HCT116 (cell line): ENCODE measurements at regions not wholly inside any gene's neighbourhood (a gene's known extent, or its start where the extent isn't known, plus 50 kb on each side); places are given as distances from the start of the nearest gene placed in this dataset.
"Not testable (repeated sequence)": the region's sequence is repeated elsewhere in the genome, so short reads cannot be mapped to it uniquely, and the experiment has no call there.

Source experiments
- ATAC-seq: fragments of 200-7000 bp; cut with Tn5 transposase; 2 replicates; pipeline ENCODE4 v1.9.1; 2020; ENCODE audit warnings: mild to moderate bottlenecking, moderate library complexity
- BruUV-seq: library from RNA; stranded (reverse); fragments of 400-500 nt; replicated peaks from 2 replicates; lab custom pipeline; 2021; lab: Mats Ljungman, UMichigan
- CTCF ChIA-PET: fragments of 300-600 bp; sonication (Branson Sonifier 250); formaldehyde crosslinking; loops from one replicate; lab custom pipeline; 2021; ENCODE audit warnings: antibody characterized with exemption; lab: Charles Lee
- POLR2A ChIA-PET: fragments of 300-600, 350-600 bp; sonication (Branson Sonifier 250); formaldehyde crosslinking; loops from one replicate; lab custom pipeline; 2021; ENCODE audit warnings: antibody characterized with exemption; lab: Charles Lee
- RAD21 ChIA-PET, 2 experiments: fragments of 300-600 bp; sonication (Branson Sonifier 250); formaldehyde crosslinking; loops; one replicate each; lab custom pipeline; 2023; ENCODE audit warnings: low total read pairs in 2 of 2; ENCODE audit not compliant: uncharacterized antibody in 2 of 2, unreplicated experiment in 2 of 2, low non-redundant PET in 1 of 2; lab: Charles Lee
- DNase-seq: peaks from one replicate; pipeline ENCODE4 v3.0.0-alpha.2; 2010; ENCODE audit warnings: low read depth, low spot score
- H2AFZ ChIP-seq: fragments of 200-600 bp; shearing (Covaris generic), sonication (generic); 2 replicates; pipeline ENCODE4 v1.6.1; 2017; ENCODE audit warnings: low read depth, mixed run types, mixed read lengths, antibody characterized with exemption, low read length; ENCODE audit not compliant: poor library complexity, severe bottlenecking
- H3K27ac ChIP-seq: 2 replicates; pipeline ENCODE4 v1.5.1; 2012; ENCODE audit warnings: low read depth, low read length
- H3K27me3 ChIP-seq: fragments of 200-600 bp; sonication (generic); 2 replicates; pipeline ENCODE4 v1.6.1; 2016; ENCODE audit warnings: mixed run types, low read length, mixed read lengths; ENCODE audit not compliant: insufficient read depth
- H3K36me3 ChIP-seq, 2 experiments: fragments of 200-500 bp in 1 of 2; fragments of 200-600 bp in 1 of 2; sonication (Bioruptor generic) in 1 of 2; sonication (generic) in 1 of 2; 2 replicates each; pipeline versions ENCODE4 v1.5.1 to v1.6.1; 2014 to 2016; ENCODE audit warnings: low read length in 2 of 2, inconsistent platforms in 1 of 2, mixed read lengths in 1 of 2, mixed run types in 1 of 2; ENCODE audit not compliant: insufficient read depth in 2 of 2, control insufficient read depth in 1 of 2
- H3K4me1 ChIP-seq, 2 experiments: fragments of 200-600 bp in 1 of 2; sonication (generic) in 1 of 2; 2 replicates each; pipeline versions ENCODE4 v1.5.1 to v1.6.1; 2012 to 2017; ENCODE audit warnings: low read length in 2 of 2, inconsistent platforms in 1 of 2, mild to moderate bottlenecking in 1 of 2, mixed read lengths in 1 of 2, mixed run types in 1 of 2, moderate library complexity in 1 of 2; ENCODE audit not compliant: insufficient read depth in 2 of 2, control insufficient read depth in 1 of 2
- H3K4me2 ChIP-seq: fragments of 200-600 bp; sonication (generic); 2 replicates; pipeline ENCODE4 v1.6.1; 2017; ENCODE audit warnings: mixed run types, low read length, mixed read lengths
- H3K4me3 ChIP-seq, 2 experiments: fragments of 200-600 bp in 1 of 2; sonication (generic) in 1 of 2; replicated peaks in 1 of 2; 2 replicates each; pipeline ENCODE4 v1.5.1; 2011 to 2016; ENCODE audit warnings: low read length in 2 of 2, control low read depth in 1 of 2, low read depth in 1 of 2, mild to moderate bottlenecking in 1 of 2, mixed read lengths in 1 of 2, mixed run types in 1 of 2
- H3K79me2 ChIP-seq: fragments of 200-600 bp; sonication (generic); 2 replicates; pipeline ENCODE4 v1.6.1; 2017; ENCODE audit warnings: mild to moderate bottlenecking, mixed run types, low read length, moderate library complexity, mixed read lengths; ENCODE audit not compliant: insufficient read depth
- H3K9ac ChIP-seq: fragments of 200-600 bp; sonication (generic); 2 replicates; pipeline ENCODE4 v1.6.1; 2016; ENCODE audit warnings: low read length, mixed read lengths
- H3K9me2 ChIP-seq: fragments of 200-600 bp; sonication (generic), shearing (Covaris generic); 2 replicates; pipeline ENCODE4 v1.6.1; 2017; ENCODE audit warnings: mixed run types, mild to moderate bottlenecking, moderate library complexity; ENCODE audit not compliant: insufficient read depth
- H3K9me3 ChIP-seq, 2 experiments: fragments of 200-500 bp in 1 of 2; fragments of 200-600 bp in 1 of 2; sonication (Bioruptor generic) in 1 of 2; sonication (generic) in 1 of 2; 2 replicates each; pipeline ENCODE4 v1.6.1; 2014 to 2017; ENCODE audit warnings: low read length in 2 of 2, mixed read lengths in 2 of 2, inconsistent platforms in 1 of 2, low read depth in 1 of 2, mild to moderate bottlenecking in 1 of 2, mixed run types in 1 of 2, moderate library complexity in 1 of 2; ENCODE audit not compliant: control insufficient read depth in 1 of 2, insufficient read depth in 1 of 2
- H4K20me1 ChIP-seq: fragments of 200-600 bp; sonication (generic), shearing (Covaris generic); 2 replicates; pipeline ENCODE4 v1.6.1; 2017; ENCODE audit warnings: mixed run types, mild to moderate bottlenecking, moderate library complexity; ENCODE audit not compliant: insufficient read depth
- intact Hi-C: fragments of 100-400 bp; cut with micrococcal nuclease; formaldehyde crosslinking; loops from 2 replicates; pipeline ENCODE4 v1.10.0; 2022

GRCh38 chr1:146672608-146673007 is 265.5 kb upstream of the NBPF12 start:
- H3K4me2 ChIP-seq, H4K20me1 ChIP-seq, H3K79me2 ChIP-seq, RAD21 ChIA-PET, CTCF ChIA-PET, ATAC-seq, H3K9me3 ChIP-seq, H3K27me3 ChIP-seq, H2AFZ ChIP-seq, intact Hi-C loops, POLR2A ChIA-PET, H3K4me1 ChIP-seq, H3K9ac ChIP-seq, H3K27ac ChIP-seq, BruUV-seq, DNase-seq, H3K9me2 ChIP-seq, H3K36me3 ChIP-seq, H3K4me3 ChIP-seq: not testable (repeated sequence)

- CTCF ChIA-PET, H3K4me3 ChIP-seq, H3K9me2 ChIP-seq, H3K4me1 ChIP-seq, H3K4me2 ChIP-seq, H3K79me2 ChIP-seq, H3K27ac ChIP-seq, H3K9me3 ChIP-seq, BruUV-seq, DNase-seq, ATAC-seq, POLR2A ChIA-PET, H3K27me3 ChIP-seq, intact Hi-C loops, H4K20me1 ChIP-seq, RAD21 ChIA-PET, H3K36me3 ChIP-seq, H3K9ac ChIP-seq, H2AFZ ChIP-seq: not testable (repeated sequence)
Measured at GRCh38 chr1:146671588-146671987, 266.5 kb upstream of the NBPF12 start.

GRCh38 chr1:146670832-146671566 is 267.1 kb upstream of the NBPF12 start:
- RAD21 ChIA-PET, POLR2A ChIA-PET: not testable (repeated sequence)

GRCh38 chr1:146666275-146666674 is 271.8 kb upstream of the NBPF12 start:
- CTCF ChIA-PET, H3K4me1 ChIP-seq, ATAC-seq, H3K9me3 ChIP-seq, intact Hi-C loops, H3K36me3 ChIP-seq, H3K27ac ChIP-seq, BruUV-seq, H3K4me3 ChIP-seq, H3K79me2 ChIP-seq, H2AFZ ChIP-seq, H3K9me2 ChIP-seq, RAD21 ChIA-PET, H3K9ac ChIP-seq, DNase-seq, H3K4me2 ChIP-seq, H3K27me3 ChIP-seq, H4K20me1 ChIP-seq, POLR2A ChIA-PET: not testable (repeated sequence)

More at GRCh38 chr1:146670832-146671566, 267.1 kb upstream of the NBPF12 start:
- H3K9ac ChIP-seq, H3K27me3 ChIP-seq, H3K9me3 ChIP-seq, ATAC-seq, H2AFZ ChIP-seq, CTCF ChIA-PET, DNase-seq, H3K4me3 ChIP-seq, H3K79me2 ChIP-seq, H3K9me2 ChIP-seq, intact Hi-C loops, BruUV-seq, H3K4me1 ChIP-seq, H3K27ac ChIP-seq, H3K4me2 ChIP-seq, H4K20me1 ChIP-seq, H3K36me3 ChIP-seq: not testable (repeated sequence)
